ENCODE measurements at regions not wholly inside any gene's neighbourhood (a gene's known extent, or its start where the extent isn't known, plus 50 kb on each side); places are given as distances from the start of the nearest gene placed in this dataset.

DNA sequence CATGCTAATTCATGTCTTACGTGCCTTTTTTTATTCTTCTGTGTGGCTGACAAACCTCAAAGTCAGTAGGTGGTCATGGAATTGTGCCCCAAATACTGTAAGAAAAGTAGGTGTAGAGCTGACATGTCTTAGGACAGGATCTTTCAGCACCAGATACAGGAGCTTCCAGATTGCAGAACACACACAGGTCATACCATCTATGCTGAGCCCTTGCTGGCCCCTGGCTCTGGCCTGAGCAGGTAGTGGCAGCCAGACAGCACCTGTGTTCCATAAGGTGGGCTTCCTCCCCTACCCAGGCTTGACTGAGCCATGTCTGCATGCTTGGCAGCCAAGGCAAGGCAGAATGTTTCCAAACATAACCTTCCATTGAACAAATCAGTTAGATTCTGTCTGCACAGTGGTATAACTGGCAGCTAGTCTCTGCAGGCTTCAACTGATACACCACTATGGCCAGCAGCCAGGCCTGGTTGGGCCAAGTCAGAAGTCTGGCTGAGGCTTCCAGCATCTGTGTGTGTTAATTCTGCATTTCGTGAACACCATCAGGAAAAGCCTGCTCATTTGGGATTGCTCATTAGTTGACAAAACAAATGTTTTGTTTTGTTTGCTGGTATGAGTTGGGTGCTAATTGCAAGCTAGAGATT, 366.5 kb downstream of the FOXA2 start:
- no peak overlapping the region for H3K4me3 ChIP-seq
- H3K27me3 ChIP-seq: peaks cover 6% of the 10 kb centered on the region
- H3K27ac ChIP-seq: no peak overlapping the region
- DNase-seq: no peak
- intact Hi-C loops (cut with DNase I): no loop called here
- H3K9me3 ChIP-seq (replicated peaks in 1 of 3): no peaks in the 10 kb centered on the region
- no peaks in the 10 kb centered on the region for H3K4me1 ChIP-seq (replicated peaks in 1 of 2)
- H3K36me3 ChIP-seq (replicated peaks in 1 of 2): no peaks in the 10 kb centered on the region
- WGBS, 4 donors: 61 to 76% (median 72%) methylated on average over 2 of the region's 2 CpGs
- TF ChIP-seq CTCF (IDR thresholded peaks at IDR 0.05) (no peak), POLR2A (IDR thresholded peaks at IDR 0.05) (no peak)

GRCh38 chr20:22216984-22217383, 367.4 kb downstream of the FOXA2 start:
- 46 to 57% (median 56%) methylated on average over 11 of the region's 11 CpGs for WGBS, 4 donors

GRCh38 chr20:22214296-22214695, 370.1 kb downstream of the FOXA2 start:
- DNase-seq: no peak
- no peaks in the 10 kb centered on the region for H3K9me3 ChIP-seq (replicated peaks in 1 of 3)
- TF ChIP-seq CTCF (IDR thresholded peaks at IDR 0.05) (no peak), POLR2A (IDR thresholded peaks at IDR 0.05) (no peak)
- peaks cover 6% of the 10 kb centered on the region for H3K27me3 ChIP-seq
- no peak overlapping the region for H3K4me3 ChIP-seq
- intact Hi-C loops (cut with DNase I): no loop called here
- H3K27ac ChIP-seq: no peak overlapping the region
- H3K36me3 ChIP-seq (replicated peaks in 1 of 2): no peaks in the 10 kb centered on the region
- 50 to 65% (median 58%) methylated on average over 3 of the region's 3 CpGs for WGBS, 4 donors
- H3K4me1 ChIP-seq (replicated peaks in 1 of 2): no peaks in the 10 kb centered on the region

More at GRCh38 chr20:22216984-22217383, 367.4 kb downstream of the FOXA2 start:
- H3K27ac ChIP-seq: no peak overlapping the region
- no peaks in the 10 kb centered on the region for H3K36me3 ChIP-seq (replicated peaks in 1 of 2)
- no peak for TF ChIP-seq POLR2A (IDR thresholded peaks at IDR 0.05)
- no peak for TF ChIP-seq CTCF (IDR thresholded peaks at IDR 0.05)
- intact Hi-C loops (cut with DNase I): no loop called here
- no peaks in the 10 kb centered on the region for H3K9me3 ChIP-seq (replicated peaks in 1 of 3)
- H3K27me3 ChIP-seq: peaks cover 6% of the 10 kb centered on the region
- no peak for DNase-seq
- H3K4me1 ChIP-seq (replicated peaks in 1 of 2): no peaks in the 10 kb centered on the region
- no peak overlapping the region for H3K4me3 ChIP-seq

DNA sequence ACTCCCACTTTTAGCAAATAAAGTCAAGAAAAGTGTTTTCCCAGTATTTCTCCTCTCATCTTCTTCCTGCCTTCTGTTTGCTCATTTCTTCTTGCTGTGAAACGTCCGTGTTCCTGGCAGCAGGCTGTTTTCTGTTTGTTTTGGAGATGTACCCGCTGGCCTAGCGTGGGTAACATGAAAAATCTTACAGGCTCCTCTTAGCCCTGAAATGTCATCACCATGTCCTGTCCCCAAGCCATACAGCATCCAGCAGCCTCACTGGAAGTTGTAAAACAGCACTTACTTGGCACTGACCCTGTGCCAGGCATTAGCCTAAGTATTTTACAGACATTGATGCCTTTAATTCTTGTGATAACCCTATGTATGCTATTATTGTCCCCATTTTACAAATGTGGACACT, 371.1 kb downstream of the FOXA2 start:
- no peaks in the 10 kb centered on the region for H3K9me3 ChIP-seq (replicated peaks in 1 of 3)
- no peaks in the 10 kb centered on the region for H3K36me3 ChIP-seq (replicated peaks in 1 of 2)
- DNase-seq: no peak
- TF ChIP-seq CTCF (IDR thresholded peaks at IDR 0.05) (no peak), POLR2A (IDR thresholded peaks at IDR 0.05) (no peak)
- WGBS, 4 donors: 39 to 64% (median 60%) methylated on average over 4 of the region's 4 CpGs
- H3K27ac ChIP-seq: no peak overlapping the region
- H3K4me1 ChIP-seq (replicated peaks in 1 of 2): no peaks in the 10 kb centered on the region
- intact Hi-C loops (cut with DNase I): no loop called here
- peaks cover 6% of the 10 kb centered on the region for H3K27me3 ChIP-seq
- no peak overlapping the region for H3K4me3 ChIP-seq
